HL-60 (cell line): ENCODE measurements at regions not wholly inside any gene's neighbourhood (a gene's known extent, or its start where the extent isn't known, plus 50 kb on each side); places are given as distances from the start of the nearest gene placed in this dataset.

Experiments
- DNase-seq, 2 experiments: peaks; one replicate each; pipeline ENCODE4 v3.0.0-alpha.2; 2010 to 2020; ENCODE audit warnings: low read depth in 1 of 2, low spot score in 1 of 2
- H3K27ac ChIP-seq: fragments of 250-450 bp; sonication (Bioruptor Pico); replicated peaks from 2 replicates; pipeline ENCODE4 v1.5.1; 2020; ENCODE audit warnings: mild to moderate bottlenecking, moderate library complexity
- H3K27me3 ChIP-seq: fragments of 250-450 bp; sonication (Bioruptor Pico); 2 replicates; pipeline ENCODE4 v1.5.1; 2021; ENCODE audit warnings: mild to moderate bottlenecking, moderate library complexity; ENCODE audit not compliant: insufficient read depth, poor library complexity, severe bottlenecking
- H3K4me3 ChIP-seq: replicated peaks from 2 replicates; pipeline ENCODE4 v1.5.1; 2011; ENCODE audit warnings: mild to moderate bottlenecking, control low read depth, low read length; ENCODE audit not compliant: insufficient read depth
- CTCF ChIP-seq: IDR thresholded peaks from one replicate; pipeline ENCODE4 v1.5.1; 2011; ENCODE audit warnings: low read length, control low read depth, inconsistent platforms; ENCODE audit not compliant: insufficient read depth
- GABPA ChIP-seq: IDR thresholded peaks from 2 replicates; pipeline ENCODE4 v1.6.1; 2012; ENCODE audit warnings: low read depth
- POLR2AphosphoS5 ChIP-seq: IDR thresholded peaks from 2 replicates; pipeline ENCODE4 v1.6.1; 2012; ENCODE audit warnings: low read depth
- REST ChIP-seq: IDR thresholded peaks from 2 replicates; pipeline ENCODE4 v1.6.1; 2012; ENCODE audit warnings: low read depth; ENCODE audit not compliant: insufficient replicate concordance
- SPI1 ChIP-seq: IDR thresholded peaks from 2 replicates; pipeline ENCODE4 v1.6.1; 2012; ENCODE audit warnings: low read depth, mild to moderate bottlenecking, borderline replicate concordance

GRCh38 chr3:99529265-99529664 lies 109.1 kb upstream of the COL8A1 start:
- no peak for DNase-seq
- Histone ChIP-seq H3K27me3 (no peaks in the 10 kb centered on the region), H3K4me3 (no peak overlapping the region), H3K27ac (no peak overlapping the region)
- no peak for TF ChIP-seq GABPA
- TF ChIP-seq CTCF = no peak
- no peak for TF ChIP-seq REST
- TF ChIP-seq SPI1 = no peak
- TF ChIP-seq POLR2AphosphoS5 = no peak

- DNase-seq = no peak
- Histone ChIP-seq H3K4me3 (no peak overlapping the region), H3K27ac (no peak overlapping the region), H3K27me3 (no peaks in the 10 kb centered on the region)
- no peak for TF ChIP-seq POLR2AphosphoS5
- TF ChIP-seq REST = no peak
- TF ChIP-seq GABPA = no peak
- TF ChIP-seq CTCF = no peak
- TF ChIP-seq SPI1 = no peak
Observed at GRCh38 chr3:99526921-99527320, 111.5 kb upstream of the COL8A1 start.

GRCh38 chr3:99524559-99524958 lies 113.8 kb upstream of the COL8A1 start:
- no peak for DNase-seq
- no peaks in the 10 kb centered on the region for H3K27me3 ChIP-seq
- no peak overlapping the region for H3K27ac ChIP-seq
- no peak overlapping the region for H3K4me3 ChIP-seq
- TF ChIP-seq CTCF = no peak
- TF ChIP-seq POLR2AphosphoS5 = no peak
- no peak for TF ChIP-seq GABPA

- DNase-seq = no peak
- H3K27ac ChIP-seq = no peak overlapping the region
- no peak overlapping the region for H3K4me3 ChIP-seq
- TF ChIP-seq REST (no peak), GABPA (no peak), POLR2AphosphoS5 (no peak), SPI1 (no peak), CTCF (no peak)
- H3K27me3 ChIP-seq = no peaks in the 10 kb centered on the region
Observed at GRCh38 chr3:99523431-99524127, 114.8 kb upstream of the COL8A1 start.
